Stimulated activated effector memory CD8-positive, alpha-beta T cell treated with anti-CD3 and anti-CD28 coated beads, Interleukin-12 subunit alpha, Interleukin-12 subunit beta, amount 100 ng/mL, for 72 hours (primary cell): ENCODE measurements at regions not wholly inside any gene's neighbourhood (a gene's known extent, or its start where the extent isn't known, plus 50 kb on each side); places are given as distances from the start of the nearest gene placed in this dataset.
"Not testable (repeated sequence)": the region's sequence is repeated elsewhere in the genome, so short reads cannot be mapped to it uniquely, and the experiment has no call there.

Source experiments
- ATAC-seq: fragments of 150-1000 bp; cut with Tn5 transposase; 2 replicates; pipeline ENCODE4 v1.10.0; 2021
- DNase-seq, 2 donors: peaks; one replicate each; pipeline ENCODE4 v3.0.0; 2021 to 2022; ENCODE audit warnings: low spot score in 2 of 2
- H3K27ac Mint-ChIP-seq: one replicate; pipeline ENCODE4 v1.8.0; 2022; ENCODE audit warnings: mild to moderate bottlenecking, mixed read lengths
- H3K36me3 Mint-ChIP-seq: one replicate; pipeline ENCODE4 v1.8.0; 2022; ENCODE audit warnings: mild to moderate bottlenecking, mixed read lengths
- H3K4me1 Mint-ChIP-seq: one replicate; pipeline ENCODE4 v1.8.0; 2022; ENCODE audit warnings: mixed read lengths
- H3K4me3 Mint-ChIP-seq: one replicate; pipeline ENCODE4 v1.8.0; 2022; ENCODE audit warnings: mild to moderate bottlenecking, mixed read lengths
- H3K9me3 Mint-ChIP-seq: one replicate; pipeline ENCODE4 v1.8.0; 2022; ENCODE audit warnings: mixed read lengths

DNA sequence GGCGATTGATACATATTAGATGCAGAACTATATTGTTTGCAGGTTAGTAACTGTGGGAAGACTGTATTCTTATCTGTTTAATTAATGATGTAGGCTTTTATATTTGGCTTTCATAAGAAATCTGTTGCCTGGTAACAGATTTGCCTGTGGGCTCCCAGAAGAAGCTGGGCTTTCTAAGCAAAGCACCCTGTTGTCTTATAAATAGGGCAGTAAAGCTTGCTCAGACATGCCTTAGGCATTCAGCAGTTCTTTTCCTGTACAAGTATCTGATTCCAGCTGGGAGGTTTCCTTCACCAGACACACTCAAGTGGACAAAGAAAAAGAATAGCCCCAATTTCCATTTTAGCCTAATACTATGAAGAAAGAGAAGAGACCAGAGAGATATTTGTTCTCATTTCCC, 524.0 kb downstream of the LRRIQ3 start:
- ATAC-seq, result no peak
- H3K27ac Mint-ChIP-seq, result no peak overlapping the region

DNA sequence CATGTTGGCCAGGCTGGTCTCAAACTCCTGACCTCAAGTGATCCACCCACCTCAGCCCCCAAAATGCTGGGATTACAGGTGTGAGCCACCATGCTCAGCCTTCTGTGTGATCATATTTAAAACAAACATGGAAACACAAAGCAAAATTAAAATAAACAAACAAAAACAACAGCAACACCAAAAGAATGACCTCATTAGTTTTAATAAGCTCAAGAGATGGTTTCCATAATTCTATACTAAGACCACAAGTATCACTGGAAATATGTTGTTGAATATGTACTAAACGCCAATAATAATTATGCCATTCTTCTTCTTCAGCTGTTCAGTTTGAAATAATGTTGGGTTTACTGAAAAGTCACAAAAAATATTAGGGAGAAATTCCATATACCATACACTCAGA, 526.4 kb downstream of the LRRIQ3 start:
- no peak for ATAC-seq
- DNase-seq, result no peak
- Mint-ChIP-seq H3K9me3 (peaks cover 2% of the 10 kb centered on the region), H3K4me3 (no peak overlapping the region), H3K36me3 (no peaks in the 10 kb centered on the region), H3K4me1 (no peaks in the 10 kb centered on the region), H3K27ac (no peak overlapping the region)

More for the DNA sequence above, 524.0 kb downstream of the LRRIQ3 start:
- H3K36me3 Mint-ChIP-seq, result no peaks in the 10 kb centered on the region
- H3K4me3 Mint-ChIP-seq, result no peak overlapping the region
- H3K9me3 Mint-ChIP-seq, result peaks cover 7% of the 10 kb centered on the region
- no peak for DNase-seq
- H3K4me1 Mint-ChIP-seq, result no peaks in the 10 kb centered on the region

DNA sequence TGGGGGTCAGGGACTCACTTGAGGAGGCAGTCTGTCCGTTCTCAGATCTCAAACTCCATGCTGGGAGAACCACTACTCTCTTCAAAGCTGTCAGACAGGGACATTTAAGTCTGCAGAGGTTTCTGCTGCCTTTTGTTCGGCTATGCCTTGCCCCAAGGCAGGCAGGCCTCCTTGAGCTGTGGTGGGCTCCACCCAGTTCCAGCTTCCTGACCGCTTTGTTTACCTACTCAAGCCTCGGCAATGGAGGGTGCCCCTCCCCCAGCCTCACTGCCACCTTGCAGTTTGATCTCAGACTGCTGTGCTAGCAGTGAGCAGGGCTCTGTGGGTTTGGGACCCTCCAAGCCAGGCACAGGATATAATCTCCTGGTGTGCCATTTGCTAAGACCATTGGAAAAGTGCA, 530.0 kb downstream of the LRRIQ3 start:
- not testable (repeated sequence) for H3K4me1 Mint-ChIP-seq

DNA sequence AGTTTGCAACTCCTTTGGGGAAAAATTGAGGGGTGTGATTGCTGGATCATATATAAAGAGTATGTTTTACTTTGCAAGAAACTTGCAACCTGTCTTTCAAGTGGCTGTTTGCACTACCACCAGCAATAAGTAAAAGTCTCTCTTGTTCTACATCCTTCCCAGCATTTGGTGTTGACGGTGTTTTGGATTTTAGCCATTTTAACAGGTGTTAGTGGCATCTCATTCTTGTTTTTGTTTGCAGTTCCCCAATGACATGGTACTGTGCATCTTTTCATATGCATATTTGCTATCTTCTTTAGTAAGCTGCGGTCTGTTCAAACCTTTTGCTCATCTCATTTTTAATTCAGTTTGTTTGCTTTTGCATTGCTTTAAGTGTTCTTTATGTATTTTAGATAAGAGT, 535.5 kb downstream of the LRRIQ3 start:
- no peak for DNase-seq
- no peaks in the 10 kb centered on the region for H3K36me3 Mint-ChIP-seq
- H3K4me3 Mint-ChIP-seq, result no peak overlapping the region
- no peak for ATAC-seq
- no peaks in the 10 kb centered on the region for H3K4me1 Mint-ChIP-seq
- no peak overlapping the region for H3K27ac Mint-ChIP-seq
- peaks cover 17% of the 10 kb centered on the region for H3K9me3 Mint-ChIP-seq

More for the DNA sequence above, 530.0 kb downstream of the LRRIQ3 start:
- not testable (repeated sequence) for H3K36me3 Mint-ChIP-seq, H3K4me3 Mint-ChIP-seq, H3K27ac Mint-ChIP-seq, ATAC-seq, DNase-seq, H3K9me3 Mint-ChIP-seq

DNA sequence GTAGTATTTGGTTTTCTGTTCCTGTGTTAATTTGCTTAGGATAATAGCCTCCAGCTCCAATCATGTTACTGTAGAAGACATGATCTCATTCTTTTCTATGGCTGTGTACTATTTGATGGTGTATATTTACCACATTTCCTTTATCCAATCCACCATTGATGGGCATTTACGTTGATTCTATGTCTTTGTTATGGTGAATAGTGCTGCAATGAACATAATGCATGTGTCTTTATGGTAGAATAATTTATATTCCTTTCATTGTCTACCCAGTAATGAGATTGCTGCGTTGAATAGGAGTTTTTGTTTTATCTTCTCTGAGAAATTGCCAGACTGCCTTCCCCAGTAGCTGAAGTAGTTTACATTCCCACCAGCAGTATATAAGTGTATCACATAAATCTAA, 538.8 kb downstream of the LRRIQ3 start:
- no peaks in the 10 kb centered on the region for H3K4me1 Mint-ChIP-seq
- H3K36me3 Mint-ChIP-seq, result no peaks in the 10 kb centered on the region
- no peak overlapping the region for H3K4me3 Mint-ChIP-seq
- DNase-seq (no peak), ATAC-seq (no peak)
- H3K27ac Mint-ChIP-seq, result no peak overlapping the region
- peaks cover 10% of the 10 kb centered on the region for H3K9me3 Mint-ChIP-seq

DNA sequence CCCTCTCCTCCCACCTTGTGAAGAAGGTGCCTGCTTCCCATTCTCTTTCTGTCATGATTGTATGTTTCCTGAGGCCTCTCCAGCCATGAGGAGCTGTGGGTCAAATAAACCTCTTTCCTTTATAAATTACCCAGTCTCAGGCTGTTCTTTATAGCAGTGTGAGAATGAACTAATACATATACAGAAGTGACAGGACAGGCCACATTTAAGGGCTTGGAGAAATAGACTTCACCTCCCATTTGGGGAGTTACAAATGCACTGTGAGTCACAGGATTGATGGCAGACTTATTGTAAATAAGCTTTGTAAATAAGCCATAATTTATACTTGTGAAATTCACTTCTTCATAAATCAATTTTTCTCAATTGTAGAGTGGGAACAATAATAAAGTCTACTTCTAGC, 543.3 kb downstream of the LRRIQ3 start:
- DNase-seq, result no peak
- ATAC-seq, result no peak
- Mint-ChIP-seq H3K36me3 (no peaks in the 10 kb centered on the region), H3K9me3 (peaks cover 3% of the 10 kb centered on the region), H3K4me1 (no peaks in the 10 kb centered on the region), H3K27ac (no peak overlapping the region), H3K4me3 (no peak overlapping the region)

DNA sequence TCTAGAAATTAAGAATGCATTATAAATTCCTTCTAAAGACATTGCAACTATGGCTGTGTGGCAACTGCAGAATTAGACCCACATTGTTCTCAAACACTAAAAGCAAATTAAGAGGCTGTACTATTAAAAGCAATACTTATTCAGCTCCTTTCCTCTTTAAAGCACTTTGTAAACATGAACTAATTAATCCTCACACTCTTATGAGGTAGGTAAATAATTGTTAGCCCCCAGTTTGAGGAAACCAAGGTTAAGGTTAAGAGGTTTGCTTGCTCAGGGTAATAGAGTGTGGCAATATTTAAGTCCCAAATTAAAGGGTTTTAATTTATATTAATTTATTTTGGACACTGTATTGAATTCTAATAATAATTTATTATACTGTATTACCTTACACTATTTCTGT, 553.8 kb downstream of the LRRIQ3 start:
- no peaks in the 10 kb centered on the region for H3K36me3 Mint-ChIP-seq
- H3K27ac Mint-ChIP-seq, result no peak overlapping the region
- no peaks in the 10 kb centered on the region for H3K4me1 Mint-ChIP-seq
- DNase-seq, result no peak
- H3K9me3 Mint-ChIP-seq, result peaks cover 4% of the 10 kb centered on the region
- ATAC-seq, result no peak
- no peak overlapping the region for H3K4me3 Mint-ChIP-seq

DNA sequence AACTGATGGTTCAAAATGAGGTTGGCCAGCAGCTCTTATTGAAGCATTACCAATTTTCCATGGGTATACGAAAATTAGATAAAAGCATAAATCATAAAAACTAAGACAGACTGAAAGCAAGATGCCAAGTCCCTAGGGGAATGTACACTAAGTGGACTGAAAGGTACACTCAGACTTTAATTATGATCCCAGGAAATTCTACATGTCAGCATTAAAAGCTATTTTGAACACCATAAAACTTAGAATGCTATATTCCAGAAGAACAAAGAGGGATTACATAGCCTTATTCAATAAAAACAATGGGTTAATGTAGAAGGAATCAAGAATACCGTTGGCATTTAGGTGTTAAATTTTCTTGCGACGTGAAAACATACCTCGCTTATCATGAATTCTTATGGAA, 558.5 kb downstream of the LRRIQ3 start:
- peaks cover 11% of the 10 kb centered on the region for H3K9me3 Mint-ChIP-seq
- ATAC-seq (no peak), DNase-seq (no peak)
- no peak overlapping the region for H3K4me3 Mint-ChIP-seq
- H3K4me1 Mint-ChIP-seq, result no peaks in the 10 kb centered on the region
- no peak overlapping the region for H3K27ac Mint-ChIP-seq
- H3K36me3 Mint-ChIP-seq, result no peaks in the 10 kb centered on the region

DNA sequence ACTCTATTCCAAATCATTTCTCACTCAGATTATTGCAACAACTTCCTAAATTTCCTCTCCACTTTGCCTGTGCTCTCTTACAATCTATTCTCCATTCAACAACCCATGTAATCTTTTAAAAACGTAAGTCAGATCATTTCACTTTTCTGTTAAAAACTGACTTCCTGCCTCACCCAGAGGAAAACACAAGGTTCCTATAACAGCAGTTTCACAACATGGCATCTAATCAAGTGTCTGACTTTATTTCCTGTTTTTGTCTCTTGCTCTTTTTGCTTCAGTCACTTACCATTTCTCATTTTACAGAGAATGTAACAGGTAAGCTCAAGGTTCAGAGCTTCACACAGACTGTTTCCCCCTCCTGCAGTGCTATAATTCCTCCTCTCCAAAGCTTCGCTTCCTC, 560.7 kb downstream of the LRRIQ3 start:
- Mint-ChIP-seq H3K4me1 (no peaks in the 10 kb centered on the region), H3K36me3 (no peaks in the 10 kb centered on the region), H3K27ac (no peak overlapping the region), H3K4me3 (no peak overlapping the region), H3K9me3 (peaks cover 11% of the 10 kb centered on the region)
- DNase-seq, result no peak
- ATAC-seq, result no peak

DNA sequence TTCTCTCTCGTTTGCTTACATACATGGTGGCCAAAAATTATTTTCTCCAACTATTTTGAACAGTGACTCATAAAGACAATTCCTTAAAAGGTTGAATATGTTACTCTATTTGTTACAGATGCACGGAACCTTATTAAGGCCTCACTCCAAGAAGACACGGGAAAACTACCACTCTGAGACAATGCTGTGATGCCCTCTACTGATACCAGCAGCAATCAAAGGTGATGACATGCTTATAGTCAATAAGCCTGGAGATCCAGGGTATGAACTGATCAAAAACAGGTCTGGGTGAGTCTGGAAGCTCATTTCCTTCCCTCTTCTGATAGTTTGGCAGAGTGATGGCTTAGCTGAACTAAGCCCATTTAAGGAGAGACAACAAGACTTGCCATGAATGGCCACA, 563.0 kb downstream of the LRRIQ3 start:
- DNase-seq (no peak), ATAC-seq (no peak)
- Mint-ChIP-seq H3K4me3 (no peak overlapping the region), H3K27ac (no peak overlapping the region), H3K9me3 (peaks cover 17% of the 10 kb centered on the region), H3K36me3 (no peaks in the 10 kb centered on the region), H3K4me1 (no peaks in the 10 kb centered on the region)

DNA sequence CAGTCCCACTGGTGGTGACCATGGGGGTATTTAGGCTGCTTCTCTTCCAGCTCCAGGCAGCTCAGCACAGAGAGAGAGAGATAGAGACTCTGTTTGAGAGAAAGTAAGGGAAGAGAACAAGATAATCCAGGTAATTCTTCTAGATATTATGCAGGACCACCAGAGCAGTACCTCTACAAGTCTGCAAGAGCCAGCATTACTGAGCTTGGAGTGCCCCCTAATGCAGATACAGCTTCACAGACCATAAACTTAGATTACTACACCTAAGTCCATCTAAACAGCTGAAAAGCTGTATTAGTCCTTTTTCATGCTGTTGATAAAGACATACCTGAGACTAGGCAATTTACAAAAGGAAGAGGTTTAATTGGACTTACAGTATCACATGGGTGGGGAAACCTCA, 570.3 kb downstream of the LRRIQ3 start:
- DNase-seq (no peak), ATAC-seq (no peak)
- Mint-ChIP-seq H3K27ac (no peak overlapping the region), H3K36me3 (no peaks in the 10 kb centered on the region), H3K9me3 (peaks cover 11% of the 10 kb centered on the region), H3K4me3 (no peak overlapping the region), H3K4me1 (no peaks in the 10 kb centered on the region)

DNA sequence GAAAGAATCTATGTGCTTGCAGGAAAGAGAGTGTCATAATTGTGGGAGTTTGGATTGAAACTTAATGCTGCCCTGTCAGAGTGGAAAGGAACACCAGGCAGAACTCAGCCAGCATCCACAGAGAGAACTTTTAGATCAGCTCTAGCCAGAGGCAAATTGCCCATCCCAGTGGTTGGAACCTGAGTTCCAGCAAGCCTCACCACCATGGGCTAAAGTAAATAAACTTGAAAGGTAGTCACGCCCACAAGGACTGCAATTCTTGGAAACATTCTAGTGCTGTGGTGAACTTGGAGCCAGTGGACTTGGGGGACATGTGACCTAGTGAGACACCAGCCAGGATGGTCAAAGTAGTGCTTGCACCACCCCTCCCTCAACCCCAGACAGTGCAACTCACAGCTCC, 571.6 kb downstream of the LRRIQ3 start:
- Mint-ChIP-seq H3K4me3 (no peak overlapping the region), H3K36me3 (no peaks in the 10 kb centered on the region), H3K27ac (no peak overlapping the region), H3K4me1 (no peaks in the 10 kb centered on the region), H3K9me3 (peaks cover 8% of the 10 kb centered on the region)
- no peak for DNase-seq
- no peak for ATAC-seq

DNA sequence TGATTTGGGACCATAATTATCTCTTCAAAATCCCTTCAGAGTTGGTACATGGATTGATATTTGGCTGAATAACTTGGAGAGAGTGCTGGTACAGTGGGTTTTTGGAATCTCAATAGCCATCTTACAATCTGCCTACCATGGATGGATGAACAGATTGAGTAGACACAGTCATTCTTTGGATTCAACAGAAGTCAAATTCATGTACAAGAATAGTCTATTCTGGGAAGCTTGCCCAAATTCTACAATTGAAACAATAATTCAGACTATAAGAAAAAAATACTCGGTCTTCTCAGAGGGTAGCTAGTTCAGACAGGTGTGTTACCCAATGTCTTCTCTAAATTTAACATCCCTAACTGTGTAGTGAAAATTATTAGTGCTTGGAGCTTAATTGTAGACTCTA, 574.0 kb downstream of the LRRIQ3 start:
- Mint-ChIP-seq H3K27ac (no peak overlapping the region), H3K4me1 (no peaks in the 10 kb centered on the region), H3K36me3 (no peaks in the 10 kb centered on the region), H3K4me3 (no peak overlapping the region), H3K9me3 (peaks cover 5% of the 10 kb centered on the region)
- DNase-seq (no peak), ATAC-seq (no peak)

DNA sequence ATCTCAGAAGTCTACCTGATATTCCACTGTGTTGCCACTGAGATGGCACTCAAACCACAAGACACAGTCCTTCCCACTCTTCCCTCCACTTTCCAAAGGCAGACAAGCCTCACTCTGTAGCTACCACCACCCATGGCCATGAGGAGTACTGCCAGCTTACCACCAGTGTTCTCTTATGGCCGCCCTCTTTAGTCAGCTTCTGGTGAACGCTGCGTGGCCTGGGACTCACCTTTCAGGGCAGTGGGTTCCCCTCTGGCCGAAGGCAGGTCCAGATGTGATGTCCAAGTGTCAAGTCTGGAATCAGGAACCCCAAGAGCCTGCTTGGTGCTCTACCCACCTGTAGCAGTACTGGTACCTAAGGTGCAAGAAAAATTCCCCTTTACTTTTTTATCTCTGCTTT, 580.8 kb downstream of the LRRIQ3 start:
- no peaks in the 10 kb centered on the region for H3K36me3 Mint-ChIP-seq
- H3K4me3 Mint-ChIP-seq, result no peak overlapping the region
- no peak for ATAC-seq
- no peak for DNase-seq
- H3K27ac Mint-ChIP-seq, result no peak overlapping the region
- peaks cover 19% of the 10 kb centered on the region for H3K9me3 Mint-ChIP-seq
- H3K4me1 Mint-ChIP-seq, result no peaks in the 10 kb centered on the region

DNA sequence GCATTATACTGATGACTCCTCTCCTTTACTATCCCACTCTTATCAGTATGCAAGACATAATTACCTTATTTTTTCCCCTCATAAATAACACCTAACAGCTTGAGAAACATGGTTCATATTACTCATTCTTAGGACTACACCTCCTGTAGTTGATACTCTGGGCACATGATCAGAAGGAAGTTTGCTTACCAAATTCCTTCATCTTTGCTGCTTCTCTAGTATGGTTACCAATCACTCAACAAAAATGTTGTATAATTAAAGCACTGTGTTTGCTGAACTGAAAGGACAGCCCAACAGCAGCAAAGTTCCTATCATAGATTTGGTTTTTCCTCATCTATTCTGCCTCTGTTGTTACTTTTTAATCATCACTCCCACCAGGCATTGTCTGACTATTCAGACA, 586.3 kb downstream of the LRRIQ3 start:
- ATAC-seq (no peak), DNase-seq (no peak)
- Mint-ChIP-seq H3K9me3 (peaks cover 8% of the 10 kb centered on the region), H3K36me3 (no peaks in the 10 kb centered on the region), H3K27ac (no peak overlapping the region), H3K4me1 (no peaks in the 10 kb centered on the region), H3K4me3 (no peak overlapping the region)

DNA sequence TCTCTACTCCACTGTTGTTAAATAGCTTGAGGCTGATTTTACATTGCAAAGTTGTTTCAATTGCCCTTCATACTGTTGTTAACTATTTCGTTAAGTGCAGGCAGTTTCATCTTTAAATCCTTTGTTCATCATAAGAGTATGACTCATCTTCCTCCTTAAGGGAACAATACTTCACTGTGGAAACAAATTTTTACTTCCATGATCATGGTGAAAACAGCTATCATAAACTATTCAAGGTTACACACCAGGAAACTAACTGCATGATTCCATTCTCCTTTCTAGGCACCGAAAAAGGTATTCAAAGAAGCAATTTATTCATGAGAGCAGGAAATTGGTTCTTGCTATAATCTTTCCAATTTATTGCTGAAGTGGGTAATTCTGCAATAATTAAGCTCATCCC, 593.2 kb downstream of the LRRIQ3 start:
- H3K27ac Mint-ChIP-seq, result no peak overlapping the region
- H3K9me3 Mint-ChIP-seq, result peaks cover 14% of the 10 kb centered on the region
- ATAC-seq (no peak), DNase-seq (no peak)
- no peak overlapping the region for H3K4me3 Mint-ChIP-seq
- H3K36me3 Mint-ChIP-seq, result no peaks in the 10 kb centered on the region
- H3K4me1 Mint-ChIP-seq, result no peaks in the 10 kb centered on the region

DNA sequence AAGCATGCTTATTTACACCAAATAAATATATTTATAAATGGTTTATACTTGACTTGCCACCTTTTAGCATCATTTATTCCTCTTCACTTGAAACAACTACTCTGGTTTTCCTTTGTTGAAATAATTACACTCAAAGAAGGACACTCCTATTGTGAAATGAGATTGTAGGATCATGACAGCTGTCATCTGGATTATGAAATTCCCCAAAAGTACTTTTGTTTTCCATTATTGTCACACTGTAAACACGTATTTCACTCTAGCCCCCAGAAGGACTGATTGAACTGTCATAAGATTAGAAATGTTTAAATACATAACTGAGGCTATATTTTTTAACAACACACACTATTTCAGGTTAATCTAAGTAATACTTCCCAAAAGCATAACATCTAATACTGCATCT, 593.8 kb downstream of the LRRIQ3 start:
- H3K27ac Mint-ChIP-seq, result no peak overlapping the region
- H3K4me3 Mint-ChIP-seq, result no peak overlapping the region

More for the DNA sequence above, 593.8 kb downstream of the LRRIQ3 start:
- DNase-seq (no peak), ATAC-seq (no peak)
- Mint-ChIP-seq H3K36me3 (no peaks in the 10 kb centered on the region), H3K9me3 (peaks cover 17% of the 10 kb centered on the region), H3K4me1 (no peaks in the 10 kb centered on the region)
